Uterus (tissue), 2 donors: ENCODE measurements at regions not wholly inside any gene's neighbourhood (a gene's known extent, or its start where the extent isn't known, plus 50 kb on each side); places are given as distances from the start of the nearest gene placed in this dataset.

ENCODE experiments used
- POLR2A ChIP-seq, 2 donors: fragments of 450-650 bp; IDR thresholded peaks; one replicate each; pipeline ENCODE4 v1.6.1; 2016; ENCODE audit warnings: antibody characterized with exemption in 2 of 2, mild to moderate bottlenecking in 1 of 2, moderate library complexity in 1 of 2
- TF ChIP-seq, protein P1 (sequence below), 4 experiments: fragments of 200-600 bp in 2 of 4; fragments of 450-650 bp in 2 of 4; sonication (generic) in 2 of 4; IDR thresholded peaks; one replicate each; pipeline ENCODE4 v1.5.1; 2016 to 2019; ENCODE audit warnings: antibody characterized with exemption in 4 of 4, mild to moderate bottlenecking in 2 of 4, moderate library complexity in 1 of 4

DNA sequence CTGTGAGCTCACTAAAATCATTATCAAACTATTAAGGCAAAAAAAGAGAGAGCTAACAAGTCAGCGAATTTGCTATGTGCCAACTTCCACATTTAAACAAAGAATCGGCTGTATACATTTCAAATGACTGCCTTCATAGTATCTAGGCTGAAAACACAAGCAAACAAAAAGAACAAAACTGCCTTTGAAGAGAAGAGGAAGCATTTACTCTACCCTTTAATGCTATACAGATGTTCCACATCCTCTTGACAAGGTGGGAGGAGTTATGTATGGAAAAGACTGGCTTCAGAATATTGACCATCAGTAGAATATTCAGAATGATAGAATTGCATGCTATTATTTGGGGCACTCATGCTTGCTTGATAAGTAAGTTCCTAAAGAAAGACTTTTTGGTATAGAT, 741.7 kb downstream of the PLCL1 start:
- TF ChIP-seq, protein P1, sequence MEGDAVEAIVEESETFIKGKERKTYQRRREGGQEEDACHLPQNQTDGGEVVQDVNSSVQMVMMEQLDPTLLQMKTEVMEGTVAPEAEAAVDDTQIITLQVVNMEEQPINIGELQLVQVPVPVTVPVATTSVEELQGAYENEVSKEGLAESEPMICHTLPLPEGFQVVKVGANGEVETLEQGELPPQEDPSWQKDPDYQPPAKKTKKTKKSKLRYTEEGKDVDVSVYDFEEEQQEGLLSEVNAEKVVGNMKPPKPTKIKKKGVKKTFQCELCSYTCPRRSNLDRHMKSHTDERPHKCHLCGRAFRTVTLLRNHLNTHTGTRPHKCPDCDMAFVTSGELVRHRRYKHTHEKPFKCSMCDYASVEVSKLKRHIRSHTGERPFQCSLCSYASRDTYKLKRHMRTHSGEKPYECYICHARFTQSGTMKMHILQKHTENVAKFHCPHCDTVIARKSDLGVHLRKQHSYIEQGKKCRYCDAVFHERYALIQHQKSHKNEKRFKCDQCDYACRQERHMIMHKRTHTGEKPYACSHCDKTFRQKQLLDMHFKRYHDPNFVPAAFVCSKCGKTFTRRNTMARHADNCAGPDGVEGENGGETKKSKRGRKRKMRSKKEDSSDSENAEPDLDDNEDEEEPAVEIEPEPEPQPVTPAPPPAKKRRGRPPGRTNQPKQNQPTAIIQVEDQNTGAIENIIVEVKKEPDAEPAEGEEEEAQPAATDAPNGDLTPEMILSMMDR (IDR thresholded peaks at IDR 0.05), result no peak
- no peak for TF ChIP-seq POLR2A (IDR thresholded peaks at IDR 0.05)
